Left lung (tissue), 4 donors: ENCODE measurements at regions not wholly inside any gene's neighbourhood (a gene's known extent, or its start where the extent isn't known, plus 50 kb on each side); places are given as distances from the start of the nearest gene placed in this dataset.

ENCODE experiments used
- ATAC-seq: fragments of 200-7000 bp; cut with Tn5 transposase; one replicate; pipeline ENCODE4 v1.9.1; 2020; ENCODE audit warnings: moderate library complexity
- DNase-seq, 4 donors: peaks; one replicate each; pipeline ENCODE4 v3.0.0-alpha.2; 2013 to 2020
- H3K27ac ChIP-seq, 2 donors: fragments of 200-600 bp; sonication (generic) in 1 of 2; one replicate each; pipeline versions ENCODE4 v1.5.0 to v1.8.0; 2020 to 2021
- H3K27me3 ChIP-seq, 2 donors: fragments of 200-600 bp; sonication (generic) in 1 of 2; one replicate each; pipeline versions ENCODE4 v1.5.0 to v1.8.0; 2020 to 2021
- H3K36me3 ChIP-seq, 2 donors: fragments of 200-600 bp; sonication (generic) in 1 of 2; one replicate each; pipeline versions ENCODE4 v1.5.0 to v1.8.0; 2020 to 2021
- H3K4me1 ChIP-seq, 2 donors: fragments of 200-600 bp; one replicate each; pipeline ENCODE4 v1.8.0; 2021
- H3K4me3 ChIP-seq, 2 donors: fragments of 200-600 bp; sonication (generic) in 1 of 2; one replicate each; pipeline versions ENCODE4 v1.5.0 to v1.8.0; 2020 to 2021; ENCODE audit warnings: mild to moderate bottlenecking in 1 of 2
- H3K9me3 ChIP-seq, 2 donors: fragments of 200-600 bp; sonication (generic) in 1 of 2; one replicate each; pipeline versions ENCODE4 v1.5.0 to v1.8.0; 2020 to 2021
- intact Hi-C, 2 donors: fragments of 100-400 bp; cut with DNase I; formaldehyde crosslinking; loops; one replicate each; pipeline versions ENCODE4 v1.11.2 to v1.14.2; 2022
- TF ChIP-seq, protein P1 (sequence below), 2 donors: fragments of 200-600 bp; sonication (generic) in 1 of 2; IDR thresholded peaks; one replicate each; pipeline versions ENCODE4 v1.5.0 to v1.8.0; 2021; ENCODE audit warnings: antibody characterized with exemption in 2 of 2
- donor health status: DM: no; HTN: yes; CAD: no.
- donor health status: DM: no; HTN: no; CAD: no.

GRCh38 chr3:109631897-109632296 lies 294.6 kb upstream of the DPPA4 start:
- TF ChIP-seq, protein P1, sequence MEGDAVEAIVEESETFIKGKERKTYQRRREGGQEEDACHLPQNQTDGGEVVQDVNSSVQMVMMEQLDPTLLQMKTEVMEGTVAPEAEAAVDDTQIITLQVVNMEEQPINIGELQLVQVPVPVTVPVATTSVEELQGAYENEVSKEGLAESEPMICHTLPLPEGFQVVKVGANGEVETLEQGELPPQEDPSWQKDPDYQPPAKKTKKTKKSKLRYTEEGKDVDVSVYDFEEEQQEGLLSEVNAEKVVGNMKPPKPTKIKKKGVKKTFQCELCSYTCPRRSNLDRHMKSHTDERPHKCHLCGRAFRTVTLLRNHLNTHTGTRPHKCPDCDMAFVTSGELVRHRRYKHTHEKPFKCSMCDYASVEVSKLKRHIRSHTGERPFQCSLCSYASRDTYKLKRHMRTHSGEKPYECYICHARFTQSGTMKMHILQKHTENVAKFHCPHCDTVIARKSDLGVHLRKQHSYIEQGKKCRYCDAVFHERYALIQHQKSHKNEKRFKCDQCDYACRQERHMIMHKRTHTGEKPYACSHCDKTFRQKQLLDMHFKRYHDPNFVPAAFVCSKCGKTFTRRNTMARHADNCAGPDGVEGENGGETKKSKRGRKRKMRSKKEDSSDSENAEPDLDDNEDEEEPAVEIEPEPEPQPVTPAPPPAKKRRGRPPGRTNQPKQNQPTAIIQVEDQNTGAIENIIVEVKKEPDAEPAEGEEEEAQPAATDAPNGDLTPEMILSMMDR (IDR thresholded peaks at IDR 0.05) = no peak
- Histone ChIP-seq H3K27me3 (no peaks in the 10 kb centered on the region), H3K9me3 (peaks cover 0 to 6% of the 10 kb centered on the region in 2 donors), H3K4me3 (no peak overlapping the region), H3K4me1 (no peaks in the 10 kb centered on the region), H3K27ac (no peak overlapping the region), H3K36me3 (no peaks in the 10 kb centered on the region)
- no peak for DNase-seq
- ATAC-seq = no peak
- intact Hi-C loops = no loop called here

GRCh38 chr3:109640146-109640652 lies 302.9 kb upstream of the DPPA4 start:
- TF ChIP-seq, protein P1 (IDR thresholded peaks at IDR 0.05) = no peak
- Histone ChIP-seq H3K27me3 (no peaks in the 10 kb centered on the region), H3K4me3 (no peak overlapping the region), H3K36me3 (no peaks in the 10 kb centered on the region), H3K27ac (no peak overlapping the region), H3K9me3 (peaks cover 0 to 2% of the 10 kb centered on the region in 2 donors), H3K4me1 (no peaks in the 10 kb centered on the region)
- ATAC-seq (no peak), DNase-seq (no peak)
- intact Hi-C loops = no loop called here

DNA sequence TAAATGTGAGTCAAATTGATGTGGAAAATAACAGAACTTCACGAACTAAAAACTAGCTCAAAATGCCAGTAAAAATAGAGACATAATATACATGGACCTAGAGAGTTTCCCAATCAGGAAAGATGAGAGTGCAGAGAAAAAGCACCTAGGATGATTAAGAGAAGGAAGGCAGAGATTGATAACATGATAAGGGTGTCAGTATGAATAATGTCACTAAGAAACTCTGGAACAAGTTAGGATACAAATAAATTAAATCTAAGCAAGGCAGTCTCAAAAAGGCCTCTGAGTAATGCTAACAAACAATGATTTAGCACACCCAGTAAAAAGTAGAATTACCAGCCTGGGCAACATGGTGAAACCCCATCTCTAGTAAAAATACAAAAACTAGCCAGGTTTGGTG lies 304.7 kb upstream of the DPPA4 start:
- TF ChIP-seq, protein P1 (IDR thresholded peaks at IDR 0.05) = no peak
- H3K27ac ChIP-seq = no peak overlapping the region
- intact Hi-C loops = no loop called here
- H3K9me3 ChIP-seq = peaks cover 0 to 2% of the 10 kb centered on the region in 2 donors
- no peaks in the 10 kb centered on the region for H3K36me3 ChIP-seq
- ATAC-seq (no peak), DNase-seq (no peak)
- no peaks in the 10 kb centered on the region for H3K27me3 ChIP-seq
- H3K4me3 ChIP-seq = no peak overlapping the region
- H3K4me1 ChIP-seq = no peaks in the 10 kb centered on the region

DNA sequence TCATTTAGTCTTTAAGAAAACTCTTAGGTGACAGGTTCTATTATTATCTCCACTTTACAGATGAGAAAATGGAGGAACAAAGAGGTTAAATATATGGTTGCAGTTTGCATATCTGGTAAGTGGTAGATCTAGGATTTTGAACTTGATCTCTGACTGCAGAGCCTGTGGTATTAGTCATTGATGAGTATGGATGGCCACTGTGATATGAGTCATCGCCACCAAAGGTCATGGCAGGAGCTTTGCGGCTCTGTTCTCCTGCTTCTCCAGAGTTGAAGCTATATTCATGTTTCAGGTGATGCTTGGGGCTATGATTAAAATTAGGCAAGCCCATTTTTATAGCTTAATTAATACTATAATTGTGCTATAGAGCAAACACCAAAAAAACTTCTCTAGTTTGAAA lies 306.2 kb upstream of the DPPA4 start:
- H3K27ac ChIP-seq = no peak overlapping the region
- H3K27me3 ChIP-seq = no peaks in the 10 kb centered on the region
- H3K9me3 ChIP-seq = peaks cover 0 to 7% of the 10 kb centered on the region in 2 donors
- intact Hi-C loops = no loop called here
- H3K4me1 ChIP-seq = no peaks in the 10 kb centered on the region
- DNase-seq = no peak
- no peak for ATAC-seq
- no peak overlapping the region for H3K4me3 ChIP-seq
- TF ChIP-seq, protein P1 (IDR thresholded peaks at IDR 0.05) = no peak
- no peaks in the 10 kb centered on the region for H3K36me3 ChIP-seq

GRCh38 chr3:109644332-109644731 lies 307.0 kb upstream of the DPPA4 start:
- Histone ChIP-seq H3K9me3 (peaks cover 0 to 5% of the 10 kb centered on the region in 2 donors), H3K4me3 (no peak overlapping the region), H3K27me3 (no peaks in the 10 kb centered on the region), H3K4me1 (no peaks in the 10 kb centered on the region), H3K27ac (no peak overlapping the region), H3K36me3 (no peaks in the 10 kb centered on the region)
- TF ChIP-seq, protein P1 (IDR thresholded peaks at IDR 0.05) = no peak
- intact Hi-C loops = no loop called here
- ATAC-seq (no peak), DNase-seq (no peak)
